ENCODE measurements at regions not wholly inside any gene's neighbourhood (a gene's known extent, or its start where the extent isn't known, plus 50 kb on each side); places are given as distances from the start of the nearest gene placed in this dataset.

GRCh38 chr9:129474740-129475404 is 146.0 kb downstream of the C9orf50 start:
- TF ChIP-seq CTCF (IDR thresholded peaks at IDR 0.05) (no peak), POLR2A (IDR thresholded peaks at IDR 0.05) (no peak)
